ENCODE measurements at regions not wholly inside any gene's neighbourhood (a gene's known extent, or its start where the extent isn't known, plus 50 kb on each side); places are given as distances from the start of the nearest gene placed in this dataset.
A peak's percentile ranks its signal among the peaks of the same experiment; 100 is the strongest.

- Histone ChIP-seq H3K4me2 (ENCODE audit: low read length) (no peak overlapping the region), H3K9me3 (ENCODE audit: insufficient read depth, low read depth, low read length) (no peaks in the 10 kb centered on the region), H2AFZ (ENCODE audit: low read depth, low read length) (no peak overlapping the region), H3K4me3 (ENCODE audit: insufficient read depth, low read depth, low read length) (no peak overlapping the region), H3K36me3 (ENCODE audit: insufficient read depth, low read length) (no peaks in the 10 kb centered on the region), H3K9ac (ENCODE audit: low read length) (no peak overlapping the region), H3K27ac (ENCODE audit: low read depth, low read length) (no peak overlapping the region), H3K27me3 (ENCODE audit: insufficient read depth, low read length) (no peaks in the 10 kb centered on the region), H3K4me1 (ENCODE audit: insufficient read depth, low read length) (no peaks in the 10 kb centered on the region), H3K79me2 (ENCODE audit: insufficient read depth, low read length) (no peaks in the 10 kb centered on the region), H4K20me1 (ENCODE audit: insufficient read depth, low read length) (no peaks in the 10 kb centered on the region)
- DNase-seq (ENCODE audit: low read depth) (peak; percentile 60), FAIRE-seq (no peak)
- H3K9me3 Mint-ChIP-seq (ENCODE audit: unreplicated experiment) = peaks cover 5% of the 10 kb centered on the region
- no peak overlapping the region for H3K27ac Mint-ChIP-seq (ENCODE audit: unreplicated experiment)
- no peaks in the 10 kb centered on the region for H3K27me3 Mint-ChIP-seq (ENCODE audit: low read depth, unreplicated experiment)
- H3K4me3 Mint-ChIP-seq (ENCODE audit: unreplicated experiment) = no peak overlapping the region
- no peak for TF ChIP-seq EZH2 (IDR thresholded peaks at IDR 0.05; ENCODE audit: insufficient read depth, low read length)
- TF ChIP-seq CTCF (IDR thresholded peaks at IDR 0.05; ENCODE audit: insufficient read depth, low read depth, low read length) = no peak
- peaks cover 2% of the 10 kb centered on the region for H3K36me3 Mint-ChIP-seq (ENCODE audit: low read depth, unreplicated experiment)
- peaks cover 2% of the 10 kb centered on the region for H3K4me1 Mint-ChIP-seq (ENCODE audit: low read depth, unreplicated experiment)
Observed at GRCh38 chr3:162338514-162338913, 841.9 kb downstream of the OTOL1 start.

- H3K4me3 Mint-ChIP-seq (ENCODE audit: unreplicated experiment) = no peak overlapping the region
- Histone ChIP-seq H3K27me3 (ENCODE audit: insufficient read depth, low read length) (no peaks in the 10 kb centered on the region), H3K4me3 (ENCODE audit: insufficient read depth, low read depth, low read length) (no peak overlapping the region), H3K9ac (ENCODE audit: low read length) (no peak overlapping the region), H3K4me2 (ENCODE audit: low read length) (no peak overlapping the region), H3K27ac (ENCODE audit: low read depth, low read length) (no peak overlapping the region), H3K4me1 (ENCODE audit: insufficient read depth, low read length) (no peaks in the 10 kb centered on the region), H4K20me1 (ENCODE audit: insufficient read depth, low read length) (no peaks in the 10 kb centered on the region), H2AFZ (ENCODE audit: low read depth, low read length) (no peak overlapping the region), H3K9me3 (ENCODE audit: insufficient read depth, low read depth, low read length) (no peaks in the 10 kb centered on the region), H3K36me3 (ENCODE audit: insufficient read depth, low read length) (no peaks in the 10 kb centered on the region), H3K79me2 (ENCODE audit: insufficient read depth, low read length) (no peaks in the 10 kb centered on the region)
- no peaks in the 10 kb centered on the region for H3K9me3 Mint-ChIP-seq (ENCODE audit: unreplicated experiment)
- DNase-seq (ENCODE audit: low read depth) (no peak), FAIRE-seq (no peak)
- H3K27ac Mint-ChIP-seq (ENCODE audit: unreplicated experiment) = no peak overlapping the region
- no peaks in the 10 kb centered on the region for H3K36me3 Mint-ChIP-seq (ENCODE audit: low read depth, unreplicated experiment)
- TF ChIP-seq CTCF (IDR thresholded peaks at IDR 0.05; ENCODE audit: insufficient read depth, low read depth, low read length) = no peak
- TF ChIP-seq EZH2 (IDR thresholded peaks at IDR 0.05; ENCODE audit: insufficient read depth, low read length) = no peak
- H3K4me1 Mint-ChIP-seq (ENCODE audit: low read depth, unreplicated experiment) = peaks cover 10% of the 10 kb centered on the region
- H3K27me3 Mint-ChIP-seq (ENCODE audit: low read depth, unreplicated experiment) = no peaks in the 10 kb centered on the region
Observed at GRCh38 chr3:162348912-162349311, 852.3 kb downstream of the OTOL1 start.

GRCh38 chr3:162353414-162353813 is 856.8 kb downstream of the OTOL1 start:
- H3K79me2 ChIP-seq (ENCODE audit: insufficient read depth, low read length) = no peaks in the 10 kb centered on the region
- no peak overlapping the region for H3K4me3 ChIP-seq (ENCODE audit: insufficient read depth, low read depth, low read length)
- no peaks in the 10 kb centered on the region for H3K27me3 ChIP-seq (ENCODE audit: insufficient read depth, low read length)
- no peaks in the 10 kb centered on the region for H3K36me3 ChIP-seq (ENCODE audit: insufficient read depth, low read length)
- no peak overlapping the region for H3K4me3 Mint-ChIP-seq (ENCODE audit: unreplicated experiment)
- peak overlapping the region; percentile 7 for H3K27ac Mint-ChIP-seq (ENCODE audit: unreplicated experiment)
- H3K4me1 ChIP-seq (ENCODE audit: insufficient read depth, low read length) = no peaks in the 10 kb centered on the region
- no peaks in the 10 kb centered on the region for H3K36me3 Mint-ChIP-seq (ENCODE audit: low read depth, unreplicated experiment)
- DNase-seq (ENCODE audit: low read depth) (no peak), FAIRE-seq (no peak)
- H3K9ac ChIP-seq (ENCODE audit: low read length) = no peak overlapping the region
- TF ChIP-seq EZH2 (IDR thresholded peaks at IDR 0.05; ENCODE audit: insufficient read depth, low read length) = no peak
- TF ChIP-seq CTCF (IDR thresholded peaks at IDR 0.05; ENCODE audit: insufficient read depth, low read depth, low read length) = no peak
- no peak overlapping the region for H3K27ac ChIP-seq (ENCODE audit: low read depth, low read length)
- H3K9me3 Mint-ChIP-seq (ENCODE audit: unreplicated experiment) = no peaks in the 10 kb centered on the region
- no peaks in the 10 kb centered on the region for H3K9me3 ChIP-seq (ENCODE audit: insufficient read depth, low read depth, low read length)
- H3K4me2 ChIP-seq (ENCODE audit: low read length) = no peak overlapping the region
- H3K27me3 Mint-ChIP-seq (ENCODE audit: low read depth, unreplicated experiment) = no peaks in the 10 kb centered on the region
- H2AFZ ChIP-seq (ENCODE audit: low read depth, low read length) = peak overlapping the region; percentile 4
- H3K4me1 Mint-ChIP-seq (ENCODE audit: low read depth, unreplicated experiment) = peaks cover 18% of the 10 kb centered on the region
- H4K20me1 ChIP-seq (ENCODE audit: insufficient read depth, low read length) = no peaks in the 10 kb centered on the region
